ENCODE measurements at regions not wholly inside any gene's neighbourhood (a gene's known extent, or its start where the extent isn't known, plus 50 kb on each side); places are given as distances from the start of the nearest gene placed in this dataset.
"Not testable (repeated sequence)": the region's sequence is repeated elsewhere in the genome, so short reads cannot be mapped to it uniquely, and the experiment has no call there.

- WGBS, 3 donors: 93 to 100% (median 95%) methylated on average over 3 of the region's 3 CpGs
- intact Hi-C loops (cut with DNase I): no loop called here
- Histone ChIP-seq H3K4me3 (no peak overlapping the region), H3K36me3 (no peaks in the 10 kb centered on the region), H3K27me3 (no peaks in the 10 kb centered on the region), H3K27ac (no peak overlapping the region), H3K4me1 (ENCODE audit: insufficient read depth) (no peaks in the 10 kb centered on the region), H3K9me3 (no peaks in the 10 kb centered on the region)
- no peak for TF ChIP-seq CTCF (IDR thresholded peaks at IDR 0.05)
- no peak for TF ChIP-seq EP300 (IDR thresholded peaks at IDR 0.05)
- no peak for TF ChIP-seq POLR2A (IDR thresholded peaks at IDR 0.05)
- no peak for DNase-seq
These were observed 477.8 kb upstream of the SEL1L start for GRCh38 chr14:82011460-82011859.

GRCh38 chr14:82029038-82029437 lies 495.4 kb upstream of the SEL1L start:
- H3K36me3 ChIP-seq: no peaks in the 10 kb centered on the region
- no peaks in the 10 kb centered on the region for H3K4me1 ChIP-seq (ENCODE audit: insufficient read depth)
- intact Hi-C loops (cut with DNase I): no loop called here
- no peak overlapping the region for H3K27ac ChIP-seq
- no peaks in the 10 kb centered on the region for H3K9me3 ChIP-seq
- TF ChIP-seq EP300 (IDR thresholded peaks at IDR 0.05) (no peak), POLR2A (IDR thresholded peaks at IDR 0.05) (no peak), CTCF (IDR thresholded peaks at IDR 0.05) (no peak)
- WGBS, 3 donors: 79 to 85% (median 84%) methylated on average over 1 of the region's 1 CpG
- H3K4me3 ChIP-seq: no peak overlapping the region
- no peak for DNase-seq
- no peaks in the 10 kb centered on the region for H3K27me3 ChIP-seq

GRCh38 chr14:82035397-82035796 lies 501.7 kb upstream of the SEL1L start:
- Histone ChIP-seq H3K4me3 (no peak overlapping the region), H3K4me1 (ENCODE audit: insufficient read depth) (no peaks in the 10 kb centered on the region), H3K9me3 (no peaks in the 10 kb centered on the region), H3K36me3 (no peaks in the 10 kb centered on the region), H3K27ac (no peak overlapping the region), H3K27me3 (no peaks in the 10 kb centered on the region)
- intact Hi-C loops (cut with DNase I): no loop called here
- DNase-seq: no peak
- TF ChIP-seq EP300 (IDR thresholded peaks at IDR 0.05): no peak
- no peak for TF ChIP-seq CTCF (IDR thresholded peaks at IDR 0.05)
- no peak for TF ChIP-seq POLR2A (IDR thresholded peaks at IDR 0.05)
- WGBS, 3 donors: 58 to 70% methylated on average over 3 of the region's 3 CpGs; no CpG with 5 or more reads in 1 of the 3 donors

- H3K36me3 ChIP-seq; DNase-seq; H3K27me3 ChIP-seq; H3K4me3 ChIP-seq; intact Hi-C loops (cut with DNase I); H3K4me1 ChIP-seq (ENCODE audit: insufficient read depth); H3K27ac ChIP-seq; H3K9me3 ChIP-seq: not testable (repeated sequence)
- 78 to 97% (median 94%) methylated on average over 3 of the region's 3 CpGs for WGBS, 3 donors
These were observed 504.4 kb upstream of the SEL1L start for GRCh38 chr14:82038066-82038465.

GRCh38 chr14:82045339-82045738 lies 511.7 kb upstream of the SEL1L start:
- Histone ChIP-seq H3K4me1 (ENCODE audit: insufficient read depth) (no peaks in the 10 kb centered on the region), H3K27ac (no peak overlapping the region), H3K9me3 (no peaks in the 10 kb centered on the region), H3K36me3 (no peaks in the 10 kb centered on the region), H3K27me3 (no peaks in the 10 kb centered on the region), H3K4me3 (no peak overlapping the region)
- intact Hi-C loops (cut with DNase I): no loop called here
- no peak for TF ChIP-seq EP300 (IDR thresholded peaks at IDR 0.05)
- TF ChIP-seq CTCF (IDR thresholded peaks at IDR 0.05): no peak
- no peak for TF ChIP-seq POLR2A (IDR thresholded peaks at IDR 0.05)
- DNase-seq: no peak
- WGBS, 3 donors: 85 to 89% (median 87%) methylated on average over 1 of the region's 1 CpG

Measured in ovary (tissue), 7 donors.